HepG2 (cell line): ENCODE measurements at regions not wholly inside any gene's neighbourhood (a gene's known extent, or its start where the extent isn't known, plus 50 kb on each side); places are given as distances from the start of the nearest gene placed in this dataset.

Experiments
- ATAC-seq: fragments of 200-7000 bp; cut with Tn5 transposase; 3 replicates; pipeline ENCODE4 v1.9.1; 2020; ENCODE audit warnings: mild to moderate bottlenecking, moderate library complexity
- BruUV-seq: library from RNA; stranded (reverse); fragments of 400-500 nt; replicated peaks from 2 replicates; lab custom pipeline; 2021; lab: Mats Ljungman, UMichigan
- CTCF ChIA-PET: fragments of 300-600 bp; formaldehyde crosslinking; extraction: SDS; loops from one replicate; lab custom pipeline; 2021; ENCODE audit warnings: low total read pairs, inconsistent platforms, low intra/inter-chr PET ratio; lab: Yijun Ruan, JAX
- POLR2A ChIA-PET: fragments of 350-600 bp; sonication (Branson Sonifier 250); formaldehyde crosslinking; loops from one replicate; lab custom pipeline; 2020; ENCODE audit warnings: antibody characterized with exemption, inconsistent platforms; lab: Yijun Ruan, JAX
- DNase-seq: peaks from one replicate; pipeline ENCODE4 v3.0.0-alpha.2; 2015; ENCODE audit warnings: low spot score
- FAIRE-seq: peaks from 3 replicates; lab custom pipeline; 2011; peaks lifted over from hg19 to GRCh38; lab: Jason Lieb, UNC
- H2AFZ ChIP-seq: one replicate; pipeline ENCODE4 v1.6.1; 2011; ENCODE audit warnings: low read length, inconsistent platforms
- H3K27ac ChIP-seq: fragments of 300-600 bp; 3 replicates; pipeline ENCODE4 v1.8.0; 2011; ENCODE audit warnings: mixed run types, mild to moderate bottlenecking, mixed read lengths, low read length, inconsistent platforms; ENCODE audit not compliant: insufficient read depth; ENCODE audit errors: extremely low read length
- H3K27me3 ChIP-seq, 2 experiments: fragments of 200-600 bp in 1 of 2; 2 replicates in 1 of 2; 3 replicates in 1 of 2; pipeline versions ENCODE4 v1.6.0 to v1.8.0; 2011; ENCODE audit warnings: low read length in 2 of 2, mild to moderate bottlenecking in 2 of 2, moderate library complexity in 2 of 2, inconsistent platforms in 1 of 2; ENCODE audit not compliant: insufficient read depth in 2 of 2, control insufficient read depth in 1 of 2
- H3K36me3 ChIP-seq, 2 experiments: fragments of 200-600 bp in 1 of 2; replicated peaks in 1 of 2; 2 replicates in 1 of 2; 3 replicates in 1 of 2; pipeline versions ENCODE4 v1.5.1 to v1.8.0; 2011; ENCODE audit warnings: low read length in 2 of 2, inconsistent platforms in 1 of 2; ENCODE audit not compliant: insufficient read depth in 2 of 2, control insufficient read depth in 1 of 2
- H3K4me1 ChIP-seq: 2 replicates; pipeline ENCODE4 v1.5.1; 2012; ENCODE audit warnings: low read length, inconsistent platforms; ENCODE audit not compliant: insufficient read depth
- H3K4me2 ChIP-seq: 2 replicates; pipeline ENCODE4 v1.6.0; 2011; ENCODE audit warnings: low read depth, low read length, inconsistent platforms
- H3K4me3 ChIP-seq, 3 experiments: fragments of 200-600 bp in 1 of 3; sonication (generic), shearing (Covaris generic) in 1 of 3; replicated peaks in 1 of 3; 2 replicates each; pipeline ENCODE4 v1.5.1; 2011 to 2016; ENCODE audit warnings: low read length in 3 of 3, inconsistent platforms in 2 of 3, low read depth in 2 of 3, mild to moderate bottlenecking in 2 of 3, control low read depth in 1 of 3, mixed read lengths in 1 of 3; ENCODE audit not compliant: insufficient read depth in 1 of 3
- H3K79me2 ChIP-seq: one replicate; pipeline ENCODE4 v1.6.1; 2011; ENCODE audit warnings: low read length, inconsistent platforms; ENCODE audit not compliant: insufficient read depth
- H3K9ac ChIP-seq: 2 replicates; pipeline ENCODE4 v1.6.0; 2011; ENCODE audit warnings: mild to moderate bottlenecking, low read depth, low read length, inconsistent platforms; ENCODE audit not compliant: insufficient read depth
- H3K9me3 ChIP-seq: 2 replicates; pipeline ENCODE4 v1.5.1; 2012; ENCODE audit warnings: mild to moderate bottlenecking, low read length
- H4K20me1 ChIP-seq: 2 replicates; pipeline ENCODE4 v1.6.0; 2011; ENCODE audit warnings: inconsistent platforms, mild to moderate bottlenecking, low read length, moderate library complexity; ENCODE audit not compliant: insufficient read depth
- ARNT2 ChIP-seq: sonication (generic); formaldehyde crosslinking; IDR thresholded peaks from 2 replicates; pipeline ENCODE4 v1.8.0; 2022; ENCODE audit warnings: mild to moderate bottlenecking, low read depth, missing genetic modification reagents, moderate library complexity
- FOSL1 ChIP-seq: sonication (generic); formaldehyde crosslinking; IDR thresholded peaks from 2 replicates; pipeline ENCODE4 v1.9.0; 2021; ENCODE audit warnings: missing genetic modification reagents, borderline replicate concordance
- FOXJ3 ChIP-seq: sonication (generic); formaldehyde crosslinking; IDR thresholded peaks from 2 replicates; pipeline ENCODE4 v1.4.0; 2020; ENCODE audit warnings: missing genetic modification reagents, mild to moderate bottlenecking, borderline replicate concordance
- GABPA ChIP-seq, 2 experiments: IDR thresholded peaks; 2 replicates each; pipeline ENCODE4 v1.6.1; 2011 to 2016; ENCODE audit warnings: low read depth in 2 of 2, low read length in 1 of 2, missing biosample characterization in 1 of 2, missing genetic modification characterization in 1 of 2
- LCORL ChIP-seq, 2 experiments: fragments of 450-650 bp in 1 of 2; sonication (generic) in 1 of 2; formaldehyde crosslinking in 1 of 2; IDR thresholded peaks; 2 replicates each; pipeline versions ENCODE4 v1.5.0 to v1.6.1; 2017 to 2020; ENCODE audit warnings: antibody characterized with exemption in 1 of 2, missing genetic modification reagents in 1 of 2
- TBX3 ChIP-seq: fragments of 450-650 bp; IDR thresholded peaks from 2 replicates; pipeline ENCODE4 v1.6.1; 2017; ENCODE audit warnings: antibody characterized with exemption, mild to moderate bottlenecking, inconsistent platforms, borderline replicate concordance
- TOPORS ChIP-seq: sonication (generic); formaldehyde crosslinking; IDR thresholded peaks from 2 replicates; pipeline ENCODE4 v1.8.0; 2023; ENCODE audit warnings: mild to moderate bottlenecking, missing genetic modification reagents
- ZNF17 ChIP-seq: sonication (generic); formaldehyde crosslinking; IDR thresholded peaks from 2 replicates; pipeline ENCODE4 v1.5.0; 2020; ENCODE audit warnings: mild to moderate bottlenecking, missing genetic modification reagents
- ZNF777 ChIP-seq: sonication (generic); formaldehyde crosslinking; IDR thresholded peaks from 2 replicates; pipeline ENCODE4 v1.4.0; 2020; ENCODE audit warnings: missing genetic modification reagents
- WGBS: methylation state at CpG from one replicate; pipeline ENCODE4 v1.1.6; 2017; ENCODE audit warnings: low lambda C conversion rate; 5-methylcytosine and 5-hydroxymethylcytosine counted together
- in situ Hi-C: cut with HindIII; loops from 2 replicates; pipeline ENCODE4 v1.10.0; 2017; ENCODE audit warnings: low pct_unique_long_range_greater_than_20kb; ENCODE audit not compliant: extremely low pct_ligation_motif_present
- intact Hi-C: fragments of 100-400 bp; cut with micrococcal nuclease; formaldehyde crosslinking; loops from one replicate; pipeline ENCODE4 v1.10.0; 2022; ENCODE audit not compliant: unreplicated experiment
- TF ChIP-seq, protein P1 (sequence below): sonication (generic); formaldehyde crosslinking; IDR thresholded peaks from 2 replicates; pipeline ENCODE4 v1.4.0; 2020; ENCODE audit warnings: missing genetic modification reagents
- TF ChIP-seq, protein P2 (sequence below): sonication (generic); formaldehyde crosslinking; IDR thresholded peaks from 2 replicates; pipeline ENCODE4 v1.4.0; 2020; ENCODE audit warnings: mild to moderate bottlenecking, missing genetic modification reagents
- TF ChIP-seq, protein P3 (sequence below): sonication (generic); formaldehyde crosslinking; IDR thresholded peaks from 2 replicates; pipeline ENCODE4 v1.9.0; 2021; ENCODE audit warnings: missing genetic modification reagents, borderline replicate concordance
- TF ChIP-seq, protein P4 (sequence below): IDR thresholded peaks from 2 replicates; pipeline ENCODE4 v1.6.1; 2016; ENCODE audit warnings: missing compliant biosample characterization, missing genetic modification reagents, borderline replicate concordance
- TF ChIP-seq, protein P5 (sequence below): IDR thresholded peaks from 2 replicates; pipeline ENCODE4 v1.6.1; 2016; ENCODE audit warnings: missing genetic modification reagents, missing compliant biosample characterization

DNA sequence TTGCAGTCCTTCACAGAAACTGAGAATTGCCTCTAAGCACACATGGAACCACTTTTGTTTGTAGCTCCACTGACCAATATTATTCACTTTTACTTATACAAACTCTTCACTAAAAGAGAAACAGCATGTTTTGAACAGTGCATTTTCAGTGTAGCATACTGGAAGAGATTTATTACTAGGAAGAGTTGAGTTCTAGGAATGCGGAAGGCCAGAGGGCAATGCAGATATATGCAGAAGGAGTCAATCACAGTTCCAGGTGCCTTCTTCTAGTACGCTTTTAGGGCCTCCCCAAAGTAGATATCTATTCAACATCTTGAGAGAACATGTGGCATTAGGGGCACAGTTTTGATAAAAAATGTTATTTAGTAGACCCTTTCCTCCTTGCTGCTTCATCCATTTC, 1654.0 kb upstream of the ZEB2 start:
- BruUV-seq = no TSS peak
- Histone ChIP-seq H4K20me1 (no peaks in the 10 kb centered on the region), H3K27ac (no peak overlapping the region), H3K27me3 (no peaks in the 10 kb centered on the region), H3K9me3 (peaks cover 34% of the 10 kb centered on the region), H3K9ac (no peak overlapping the region), H3K36me3 (no peaks in the 10 kb centered on the region), H3K4me2 (no peak overlapping the region), H3K4me1 (no peaks in the 10 kb centered on the region), H2AFZ (no peak overlapping the region), H3K4me3 (no peak overlapping the region), H3K79me2 (no peaks in the 10 kb centered on the region)
- CTCF ChIA-PET = no interaction called here
- intact Hi-C loops = no loop called here
- DNase-seq = no peak
- WGBS = 62% methylated on average over 2 of the region's 2 CpGs
- ATAC-seq = no peak
- in situ Hi-C loops = no loop called here
- FAIRE-seq = no peak
- POLR2A ChIA-PET = no interaction called here
- TF ChIP-seq, protein P1, sequence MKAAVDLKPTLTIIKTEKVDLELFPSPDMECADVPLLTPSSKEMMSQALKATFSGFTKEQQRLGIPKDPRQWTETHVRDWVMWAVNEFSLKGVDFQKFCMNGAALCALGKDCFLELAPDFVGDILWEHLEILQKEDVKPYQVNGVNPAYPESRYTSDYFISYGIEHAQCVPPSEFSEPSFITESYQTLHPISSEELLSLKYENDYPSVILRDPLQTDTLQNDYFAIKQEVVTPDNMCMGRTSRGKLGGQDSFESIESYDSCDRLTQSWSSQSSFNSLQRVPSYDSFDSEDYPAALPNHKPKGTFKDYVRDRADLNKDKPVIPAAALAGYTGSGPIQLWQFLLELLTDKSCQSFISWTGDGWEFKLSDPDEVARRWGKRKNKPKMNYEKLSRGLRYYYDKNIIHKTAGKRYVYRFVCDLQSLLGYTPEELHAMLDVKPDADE (CRISPR knock-in tag) = no peak
- no peak for TF ChIP-seq GABPA (IDR thresholded peaks at IDR 0.05; ENCODE audit: low read depth, low read length)
- TF ChIP-seq GABPA (CRISPR knock-in tag; IDR thresholded peaks at IDR 0.05; ENCODE audit: low read depth) = no peak
- no peak for TF ChIP-seq TOPORS
- TF ChIP-seq, protein P2, sequence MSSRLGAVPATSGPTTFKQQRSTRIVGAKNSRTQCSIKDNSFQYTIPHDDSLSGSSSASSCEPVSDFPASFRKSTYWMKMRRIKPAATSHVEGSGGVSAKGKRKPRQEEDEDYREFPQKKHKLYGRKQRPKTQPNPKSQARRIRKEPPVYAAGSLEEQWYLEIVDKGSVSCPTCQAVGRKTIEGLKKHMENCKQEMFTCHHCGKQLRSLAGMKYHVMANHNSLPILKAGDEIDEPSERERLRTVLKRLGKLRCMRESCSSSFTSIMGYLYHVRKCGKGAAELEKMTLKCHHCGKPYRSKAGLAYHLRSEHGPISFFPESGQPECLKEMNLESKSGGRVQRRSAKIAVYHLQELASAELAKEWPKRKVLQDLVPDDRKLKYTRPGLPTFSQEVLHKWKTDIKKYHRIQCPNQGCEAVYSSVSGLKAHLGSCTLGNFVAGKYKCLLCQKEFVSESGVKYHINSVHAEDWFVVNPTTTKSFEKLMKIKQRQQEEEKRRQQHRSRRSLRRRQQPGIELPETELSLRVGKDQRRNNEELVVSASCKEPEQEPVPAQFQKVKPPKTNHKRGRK (CRISPR knock-in tag) = no peak
- no peak for TF ChIP-seq ZNF17 (CRISPR knock-in tag)
- TF ChIP-seq, protein P3, sequence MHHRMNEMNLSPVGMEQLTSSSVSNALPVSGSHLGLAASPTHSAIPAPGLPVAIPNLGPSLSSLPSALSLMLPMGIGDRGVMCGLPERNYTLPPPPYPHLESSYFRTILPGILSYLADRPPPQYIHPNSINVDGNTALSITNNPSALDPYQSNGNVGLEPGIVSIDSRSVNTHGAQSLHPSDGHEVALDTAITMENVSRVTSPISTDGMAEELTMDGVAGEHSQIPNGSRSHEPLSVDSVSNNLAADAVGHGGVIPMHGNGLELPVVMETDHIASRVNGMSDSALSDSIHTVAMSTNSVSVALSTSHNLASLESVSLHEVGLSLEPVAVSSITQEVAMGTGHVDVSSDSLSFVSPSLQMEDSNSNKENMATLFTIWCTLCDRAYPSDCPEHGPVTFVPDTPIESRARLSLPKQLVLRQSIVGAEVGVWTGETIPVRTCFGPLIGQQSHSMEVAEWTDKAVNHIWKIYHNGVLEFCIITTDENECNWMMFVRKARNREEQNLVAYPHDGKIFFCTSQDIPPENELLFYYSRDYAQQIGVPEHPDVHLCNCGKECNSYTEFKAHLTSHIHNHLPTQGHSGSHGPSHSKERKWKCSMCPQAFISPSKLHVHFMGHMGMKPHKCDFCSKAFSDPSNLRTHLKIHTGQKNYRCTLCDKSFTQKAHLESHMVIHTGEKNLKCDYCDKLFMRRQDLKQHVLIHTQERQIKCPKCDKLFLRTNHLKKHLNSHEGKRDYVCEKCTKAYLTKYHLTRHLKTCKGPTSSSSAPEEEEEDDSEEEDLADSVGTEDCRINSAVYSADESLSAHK (CRISPR knock-in tag) = no peak
- no peak for TF ChIP-seq ZNF777 (CRISPR knock-in tag)
- no peak for TF ChIP-seq TBX3
- no peak for TF ChIP-seq FOSL1 (CRISPR knock-in tag)
- TF ChIP-seq, protein P4, sequence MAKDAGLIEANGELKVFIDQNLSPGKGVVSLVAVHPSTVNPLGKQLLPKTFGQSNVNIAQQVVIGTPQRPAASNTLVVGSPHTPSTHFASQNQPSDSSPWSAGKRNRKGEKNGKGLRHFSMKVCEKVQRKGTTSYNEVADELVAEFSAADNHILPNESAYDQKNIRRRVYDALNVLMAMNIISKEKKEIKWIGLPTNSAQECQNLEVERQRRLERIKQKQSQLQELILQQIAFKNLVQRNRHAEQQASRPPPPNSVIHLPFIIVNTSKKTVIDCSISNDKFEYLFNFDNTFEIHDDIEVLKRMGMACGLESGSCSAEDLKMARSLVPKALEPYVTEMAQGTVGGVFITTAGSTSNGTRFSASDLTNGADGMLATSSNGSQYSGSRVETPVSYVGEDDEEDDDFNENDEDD = no peak
- no peak for TF ChIP-seq ARNT2 (CRISPR knock-in tag)
- no peak for TF ChIP-seq LCORL (IDR thresholded peaks at IDR 0.05)
- TF ChIP-seq LCORL (CRISPR knock-in tag; IDR thresholded peaks at IDR 0.05) = no peak
- TF ChIP-seq FOXJ3 (CRISPR knock-in tag) = no peak
- TF ChIP-seq, protein P5, sequence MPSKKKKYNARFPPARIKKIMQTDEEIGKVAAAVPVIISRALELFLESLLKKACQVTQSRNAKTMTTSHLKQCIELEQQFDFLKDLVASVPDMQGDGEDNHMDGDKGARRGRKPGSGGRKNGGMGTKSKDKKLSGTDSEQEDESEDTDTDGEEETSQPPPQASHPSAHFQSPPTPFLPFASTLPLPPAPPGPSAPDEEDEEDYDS = no peak
